Activated naive CD4-positive, alpha-beta T cell treated with anti-CD3 and anti-CD28 coated beads, Interleukin-2, amount 50 U/mL, for 72 hours (primary cell): ENCODE measurements at regions not wholly inside any gene's neighbourhood (a gene's known extent, or its start where the extent isn't known, plus 50 kb on each side); places are given as distances from the start of the nearest gene placed in this dataset.

Source experiments
- ATAC-seq, 2 donors: fragments of 150-1000 bp; cut with Tn5 transposase; 2 replicates each; pipeline ENCODE4 v1.10.0; 2021; ENCODE audit warnings: mild to moderate bottlenecking in 2 of 2, moderate library complexity in 2 of 2
- DNase-seq, 2 donors: peaks; one replicate each; pipeline ENCODE4 v3.0.0; 2021 to 2022; ENCODE audit warnings: low spot score in 2 of 2
- H3K27ac Mint-ChIP-seq, 2 donors: one replicate each; pipeline ENCODE4 v1.8.0; 2022; ENCODE audit warnings: mild to moderate bottlenecking in 2 of 2, mixed read lengths in 2 of 2
- H3K36me3 Mint-ChIP-seq, 2 donors: one replicate each; pipeline ENCODE4 v1.8.0; 2022; ENCODE audit warnings: mixed read lengths in 2 of 2
- H3K9me3 Mint-ChIP-seq, 2 donors: one replicate each; pipeline ENCODE4 v1.8.0; 2022; ENCODE audit warnings: mixed read lengths in 2 of 2

DNA sequence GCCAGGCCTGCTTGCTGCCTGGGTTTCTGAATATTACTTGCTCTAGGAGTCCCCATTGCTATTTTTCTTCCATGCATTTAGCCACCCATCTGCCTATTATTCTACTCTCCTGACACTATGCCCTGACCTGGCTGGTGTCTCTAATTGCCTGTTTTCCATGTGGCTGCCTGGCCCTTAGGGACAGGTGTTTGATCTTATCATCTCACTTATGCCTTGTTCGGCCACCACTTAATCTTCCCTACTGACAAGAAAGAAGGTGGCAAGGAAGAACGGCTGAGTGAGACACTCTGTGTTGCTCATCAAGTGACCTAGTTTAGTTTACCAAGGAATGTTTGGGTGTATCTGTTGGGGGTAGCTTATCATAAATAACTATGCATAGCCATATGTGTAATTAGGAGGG, 50.4 kb upstream of the RAPH1 start:
- ATAC-seq (no peak), DNase-seq (no peak)
- Mint-ChIP-seq H3K9me3 (no peaks in the 10 kb centered on the region), H3K27ac (no peak overlapping the region), H3K36me3 (no peaks in the 10 kb centered on the region)

DNA sequence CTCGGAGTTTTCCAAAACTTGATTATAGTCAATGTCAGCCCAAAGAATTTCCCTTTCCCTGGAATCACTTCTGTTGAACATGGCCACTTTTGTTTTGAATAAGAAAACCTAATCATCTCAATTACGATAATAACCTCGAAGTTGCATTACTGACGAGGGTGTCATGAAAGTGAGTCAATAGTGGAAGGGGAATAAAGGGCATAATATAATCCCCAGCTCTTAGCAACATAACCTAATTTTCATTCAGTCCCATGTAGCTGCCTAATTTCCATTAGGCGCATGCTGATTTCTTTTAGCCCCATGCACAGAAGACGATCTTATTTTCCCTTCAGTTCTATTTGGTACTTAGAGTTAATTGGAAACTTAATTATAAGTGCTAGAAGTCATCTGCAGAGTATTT, 51.1 kb upstream of the RAPH1 start:
- H3K27ac Mint-ChIP-seq: no peak overlapping the region
- no peaks in the 10 kb centered on the region for H3K9me3 Mint-ChIP-seq
- H3K36me3 Mint-ChIP-seq: no peaks in the 10 kb centered on the region
- DNase-seq (no peak), ATAC-seq (no peak)

DNA sequence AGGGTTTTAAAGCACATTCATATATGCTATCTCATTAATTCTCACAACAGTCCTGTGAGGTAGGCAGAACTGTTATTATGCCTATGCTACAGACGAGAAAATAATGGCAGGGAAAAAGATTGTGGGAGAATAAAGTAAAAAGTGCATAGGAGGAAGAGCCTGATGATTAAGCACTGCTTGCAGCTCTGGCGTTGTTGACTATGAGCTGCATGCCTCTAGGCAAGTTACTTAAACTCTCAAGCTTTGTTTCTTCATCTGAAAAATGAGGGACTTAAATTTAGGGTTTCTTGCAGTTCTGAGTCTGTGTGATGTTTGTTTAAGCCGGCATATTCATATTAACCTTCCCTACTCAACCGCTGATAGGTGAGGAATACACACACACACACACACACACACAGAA, 51.6 kb upstream of the RAPH1 start:
- ATAC-seq: no peak
- DNase-seq: no peak
- Mint-ChIP-seq H3K36me3 (no peaks in the 10 kb centered on the region), H3K27ac (no peak overlapping the region), H3K9me3 (no peaks in the 10 kb centered on the region)

DNA sequence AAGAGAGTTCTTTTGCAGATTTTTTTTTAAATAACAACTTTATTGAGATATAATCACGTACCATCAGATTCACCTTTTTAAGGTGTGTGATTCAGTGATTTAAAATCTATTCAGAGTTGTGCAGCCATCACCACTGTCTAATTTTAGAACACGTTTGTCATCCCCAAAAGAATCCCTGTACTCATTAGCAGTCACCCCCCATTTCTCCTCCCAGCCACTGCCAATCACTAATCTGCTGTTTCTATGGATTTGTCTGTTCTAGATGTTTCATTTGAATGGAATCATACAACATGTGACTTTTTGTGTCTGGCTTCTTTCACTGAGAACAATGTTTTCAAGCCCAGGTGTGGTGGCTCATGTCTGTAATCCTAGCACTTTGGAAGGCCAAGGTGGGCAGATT, 55.4 kb upstream of the RAPH1 start:
- ATAC-seq: no peak
- H3K36me3 Mint-ChIP-seq: no peaks in the 10 kb centered on the region
- H3K9me3 Mint-ChIP-seq: no peaks in the 10 kb centered on the region
- H3K27ac Mint-ChIP-seq: no peak overlapping the region
- DNase-seq: no peak

DNA sequence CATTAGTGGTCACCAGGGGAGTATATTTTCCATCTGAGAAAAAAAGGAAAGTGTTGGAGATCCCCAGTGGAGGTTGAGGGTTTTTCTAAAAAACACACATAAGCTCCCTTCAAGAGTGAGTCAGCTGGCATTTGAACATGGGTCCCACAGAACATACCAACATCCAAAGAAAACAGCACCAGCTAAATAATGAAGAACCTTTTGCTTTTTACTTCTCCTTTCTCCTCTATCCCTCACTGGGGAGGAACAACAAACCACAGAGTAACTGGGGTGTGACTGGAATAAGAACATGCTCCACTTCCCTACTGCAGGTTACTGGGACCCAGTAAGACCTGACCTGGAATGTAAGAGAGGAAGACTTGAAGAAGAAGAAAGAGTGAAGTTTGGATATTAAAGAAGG, 56.5 kb upstream of the RAPH1 start:
- Mint-ChIP-seq H3K9me3 (no peaks in the 10 kb centered on the region), H3K36me3 (no peaks in the 10 kb centered on the region), H3K27ac (no peak overlapping the region)
- DNase-seq: no peak
- peak in 1 of 2 donors; percentile 33 for ATAC-seq

DNA sequence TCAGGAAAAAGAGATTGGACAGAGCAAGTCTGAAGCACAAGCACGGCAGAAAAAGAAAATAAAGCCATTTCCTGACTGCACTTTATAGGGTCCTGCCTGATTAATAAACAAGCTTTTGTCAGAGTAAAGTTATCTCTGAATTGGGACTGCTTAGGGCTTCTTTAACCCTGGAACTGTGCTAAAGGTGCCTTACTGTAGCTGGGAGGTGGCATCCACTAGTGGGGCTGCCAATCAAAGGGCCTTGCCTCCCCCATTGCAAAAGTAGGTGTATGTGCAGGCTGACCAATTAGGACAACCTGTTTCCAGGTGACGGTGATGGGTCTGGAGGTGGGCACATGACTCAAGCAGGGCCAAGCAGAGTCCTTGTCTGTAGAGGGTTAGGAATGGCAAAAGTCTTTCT, 57.4 kb upstream of the RAPH1 start:
- Mint-ChIP-seq H3K36me3 (no peaks in the 10 kb centered on the region), H3K9me3 (no peaks in the 10 kb centered on the region), H3K27ac (peak overlapping the region in 1 of 2 donors; percentile 29)
- ATAC-seq (no peak), DNase-seq (no peak)

DNA sequence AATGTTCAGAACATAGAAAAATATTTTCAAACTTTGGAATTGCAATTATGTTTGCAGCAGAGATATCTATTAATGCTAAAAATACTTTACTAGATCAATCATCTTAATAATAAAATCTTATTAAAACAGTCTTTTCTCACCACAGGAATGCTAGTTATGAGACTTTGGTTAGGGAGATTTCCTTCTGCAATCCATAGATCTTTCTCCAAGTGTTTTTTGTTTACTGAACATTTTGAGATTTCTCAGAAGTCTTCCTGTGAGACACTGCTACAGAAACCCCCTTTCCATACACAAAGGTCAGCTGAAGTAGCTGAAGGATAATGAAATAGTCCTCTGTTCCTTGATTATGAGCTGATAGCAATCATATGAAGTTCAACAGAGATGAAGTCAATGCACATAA, 59.4 kb upstream of the RAPH1 start:
- Mint-ChIP-seq H3K36me3 (no peaks in the 10 kb centered on the region), H3K9me3 (no peaks in the 10 kb centered on the region), H3K27ac (no peak overlapping the region)
- DNase-seq (no peak), ATAC-seq (no peak)

DNA sequence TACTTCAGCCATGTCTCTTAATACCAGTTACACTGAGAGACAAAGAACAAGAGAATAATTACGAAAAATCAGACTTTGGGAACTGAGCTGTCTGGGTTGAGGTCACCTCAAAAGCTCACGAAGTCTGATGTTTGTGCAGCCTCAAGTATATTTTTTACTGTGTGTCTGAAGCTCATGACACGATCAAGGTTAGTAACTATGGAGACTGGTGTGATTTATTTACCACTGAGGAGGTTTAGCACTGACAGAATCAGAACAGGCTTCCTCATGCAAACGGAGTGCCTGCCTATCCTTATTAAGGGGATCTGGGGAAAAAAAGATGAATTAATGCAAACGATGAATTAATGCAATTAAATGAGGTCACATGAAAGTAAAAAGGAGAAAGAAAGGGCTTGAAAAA, 61.1 kb upstream of the RAPH1 start:
- no peak for DNase-seq
- Mint-ChIP-seq H3K27ac (no peak overlapping the region), H3K9me3 (no peaks in the 10 kb centered on the region), H3K36me3 (no peaks in the 10 kb centered on the region)
- ATAC-seq: no peak

DNA sequence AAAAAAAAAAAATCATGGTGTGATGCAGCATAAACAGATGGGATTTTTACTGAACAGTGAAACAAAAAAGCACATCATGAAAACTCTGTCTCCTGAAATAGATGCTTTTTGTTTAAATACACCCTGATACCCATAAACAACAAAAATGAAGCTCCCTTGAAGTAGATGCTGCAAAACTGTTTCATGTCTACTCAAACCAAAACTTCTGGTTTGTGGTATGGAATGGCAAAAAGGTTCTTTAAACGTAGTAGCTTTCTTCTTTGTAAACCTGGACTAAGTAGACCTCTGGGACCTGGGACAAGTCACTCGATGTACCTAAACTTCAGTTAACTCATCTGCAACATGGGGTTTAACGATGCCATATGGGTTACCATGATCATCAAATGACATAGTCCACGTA, 64.4 kb upstream of the RAPH1 start:
- DNase-seq (no peak), ATAC-seq (peak; percentile 62 to 91)
- Mint-ChIP-seq H3K36me3 (no peaks in the 10 kb centered on the region), H3K27ac (no peak overlapping the region), H3K9me3 (no peaks in the 10 kb centered on the region)

DNA sequence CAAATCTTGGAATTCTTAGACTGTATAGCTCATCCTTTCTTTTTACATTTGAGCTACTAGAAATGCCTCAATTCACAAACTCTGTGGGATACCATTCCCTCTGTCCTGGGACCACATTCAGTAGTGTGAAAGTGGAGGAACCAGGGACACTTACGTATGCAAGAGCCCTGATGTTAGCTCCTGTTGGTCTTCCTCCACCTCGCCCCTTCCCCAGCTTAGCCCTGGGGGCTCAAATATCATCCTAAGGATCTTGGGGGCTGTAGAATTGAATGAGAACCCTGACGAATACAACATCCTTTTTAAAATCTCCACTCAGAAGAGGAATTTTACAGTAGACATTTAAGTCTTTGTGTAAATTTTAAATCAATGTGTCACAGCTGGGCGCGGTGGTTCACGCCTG, 65.2 kb upstream of the RAPH1 start:
- Mint-ChIP-seq H3K36me3 (no peaks in the 10 kb centered on the region), H3K27ac (no peak overlapping the region), H3K9me3 (no peaks in the 10 kb centered on the region)
- DNase-seq (no peak), ATAC-seq (no peak)

DNA sequence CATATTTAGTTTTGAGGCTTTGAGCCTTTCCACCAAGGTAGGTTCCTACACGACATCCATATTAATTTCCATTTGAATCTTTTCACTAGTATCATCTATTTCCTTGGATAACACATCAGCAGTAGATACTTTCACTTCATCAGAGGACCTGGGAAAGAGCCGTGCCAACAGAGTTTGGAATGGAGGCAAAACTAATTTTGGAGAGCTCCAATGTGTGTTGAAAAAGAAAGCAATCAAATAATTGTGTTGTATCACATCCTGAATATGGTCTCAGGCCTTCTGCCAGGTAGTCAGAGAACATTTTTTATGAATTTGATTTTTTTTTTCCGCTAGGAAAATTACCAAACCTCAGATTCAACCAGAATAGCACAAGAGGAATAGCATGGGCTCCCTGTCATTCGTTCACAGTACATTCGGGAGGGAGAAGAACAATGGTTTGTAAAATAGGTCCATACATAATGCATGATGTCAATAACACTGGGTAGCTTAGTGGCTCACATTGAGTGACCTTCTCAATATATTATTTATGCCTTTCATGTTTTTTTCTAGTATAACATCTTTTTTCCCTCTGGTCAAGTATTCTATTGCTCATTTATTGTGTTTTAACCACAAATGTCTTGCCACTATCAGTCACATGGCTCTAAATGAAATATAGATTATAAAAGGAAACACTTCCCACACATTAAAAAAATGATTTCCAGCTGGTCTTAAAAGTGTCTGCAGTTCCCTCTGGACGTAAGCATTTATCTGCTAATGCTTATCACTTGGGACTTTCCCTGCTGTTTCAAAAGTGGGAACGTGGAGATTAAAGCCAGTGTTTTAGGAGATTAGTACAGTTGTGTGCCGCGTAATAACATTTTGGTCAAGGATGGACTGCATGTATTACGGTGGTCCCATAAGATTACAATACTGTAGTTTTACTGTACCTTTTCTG, 68.6 kb upstream of the RAPH1 start:
- Mint-ChIP-seq H3K9me3 (no peaks in the 10 kb centered on the region), H3K27ac (no peak overlapping the region)
- no peak for DNase-seq

DNA sequence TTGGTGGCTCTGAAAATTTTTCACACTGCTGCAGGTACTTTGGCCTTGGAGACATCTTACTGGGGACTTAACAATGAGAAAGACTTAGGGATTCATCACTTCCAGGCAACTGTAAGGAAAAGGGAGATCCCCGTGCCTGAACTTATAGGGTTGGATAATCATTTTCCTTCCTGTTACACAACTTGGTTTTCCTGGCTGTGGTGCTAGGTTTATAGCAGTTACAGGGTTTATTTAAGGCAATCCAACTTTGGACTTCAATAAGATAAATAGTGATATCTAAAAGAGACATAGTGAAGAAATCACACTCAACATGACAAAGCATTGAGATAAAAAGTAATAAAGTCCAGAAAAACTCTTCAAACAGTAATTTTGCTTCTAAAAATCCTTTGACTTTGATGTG, 70.2 kb upstream of the RAPH1 start:
- H3K9me3 Mint-ChIP-seq: no peaks in the 10 kb centered on the region
- H3K27ac Mint-ChIP-seq: no peak overlapping the region
- H3K36me3 Mint-ChIP-seq: no peaks in the 10 kb centered on the region
- ATAC-seq (no peak), DNase-seq (no peak)

More for the DNA sequence above, 68.6 kb upstream of the RAPH1 start:
- ATAC-seq: no peak
- H3K36me3 Mint-ChIP-seq: no peaks in the 10 kb centered on the region

DNA sequence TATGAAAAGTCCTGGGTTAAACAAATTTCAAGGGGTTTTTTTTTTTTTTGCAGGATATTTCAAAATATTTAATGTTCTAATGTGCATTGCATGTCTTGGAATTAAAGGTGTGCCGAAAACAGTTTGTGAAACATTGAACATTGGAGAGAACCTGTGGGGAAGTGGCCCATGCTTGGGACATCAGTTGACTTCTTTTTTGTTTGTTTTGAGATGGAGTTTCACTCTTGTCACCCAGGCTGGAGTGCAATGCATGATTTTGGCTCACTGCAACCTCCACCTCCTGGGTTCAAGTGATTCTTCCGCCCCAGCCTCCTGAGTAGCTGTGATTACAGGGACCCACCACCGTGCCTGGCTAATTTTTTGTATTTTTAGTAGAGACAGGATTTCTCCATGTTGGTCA, 71.0 kb upstream of the RAPH1 start:
- ATAC-seq: no peak
- H3K27ac Mint-ChIP-seq: no peak overlapping the region
- H3K36me3 Mint-ChIP-seq: no peaks in the 10 kb centered on the region
- H3K9me3 Mint-ChIP-seq: no peaks in the 10 kb centered on the region
- DNase-seq: no peak

DNA sequence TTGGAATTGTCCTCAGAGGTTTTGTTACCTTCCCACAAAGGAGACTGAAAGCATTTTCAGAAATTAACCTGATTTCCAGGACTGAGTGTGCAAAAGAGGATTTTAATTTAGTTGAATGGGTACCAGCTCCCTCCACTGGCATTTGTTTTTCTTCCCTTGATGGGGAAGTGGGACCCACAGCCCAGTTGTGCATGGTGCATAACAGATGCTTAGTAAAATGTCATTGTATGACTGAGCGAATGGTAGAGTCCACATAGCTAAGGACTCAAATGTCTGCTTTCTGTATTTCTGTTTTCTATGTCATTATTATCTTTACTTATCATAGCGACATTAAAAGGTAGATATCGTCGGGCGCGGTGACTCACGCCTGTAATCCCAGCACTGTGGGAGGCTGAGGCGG, 75.5 kb upstream of the RAPH1 start:
- DNase-seq (no peak), ATAC-seq (no peak)
- no peaks in the 10 kb centered on the region for H3K9me3 Mint-ChIP-seq
- H3K36me3 Mint-ChIP-seq: no peaks in the 10 kb centered on the region
- H3K27ac Mint-ChIP-seq: no peak overlapping the region

DNA sequence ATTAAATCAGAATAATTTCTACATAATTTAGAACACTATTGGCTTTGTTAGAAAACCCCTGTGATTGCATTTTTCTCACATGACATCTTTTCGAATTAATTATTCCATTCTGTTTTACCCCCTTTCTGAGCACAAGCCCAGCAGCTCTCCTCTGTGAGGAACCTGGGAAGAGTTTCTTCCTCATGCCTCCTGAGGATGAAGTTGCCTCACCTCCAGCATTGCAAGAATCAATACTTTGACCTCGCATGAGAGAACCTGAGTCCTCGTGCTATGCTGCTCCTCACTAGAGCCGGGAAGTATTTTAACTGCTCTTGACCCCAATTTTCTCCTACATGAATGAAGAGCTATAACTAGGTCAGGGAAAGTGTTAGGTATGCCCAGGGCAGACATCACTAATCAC, 77.1 kb upstream of the RAPH1 start:
- no peak overlapping the region for H3K27ac Mint-ChIP-seq
- H3K9me3 Mint-ChIP-seq: peaks cover 0 to 4% of the 10 kb centered on the region in 2 donors
- H3K36me3 Mint-ChIP-seq: no peaks in the 10 kb centered on the region
- ATAC-seq (no peak), DNase-seq (no peak)

DNA sequence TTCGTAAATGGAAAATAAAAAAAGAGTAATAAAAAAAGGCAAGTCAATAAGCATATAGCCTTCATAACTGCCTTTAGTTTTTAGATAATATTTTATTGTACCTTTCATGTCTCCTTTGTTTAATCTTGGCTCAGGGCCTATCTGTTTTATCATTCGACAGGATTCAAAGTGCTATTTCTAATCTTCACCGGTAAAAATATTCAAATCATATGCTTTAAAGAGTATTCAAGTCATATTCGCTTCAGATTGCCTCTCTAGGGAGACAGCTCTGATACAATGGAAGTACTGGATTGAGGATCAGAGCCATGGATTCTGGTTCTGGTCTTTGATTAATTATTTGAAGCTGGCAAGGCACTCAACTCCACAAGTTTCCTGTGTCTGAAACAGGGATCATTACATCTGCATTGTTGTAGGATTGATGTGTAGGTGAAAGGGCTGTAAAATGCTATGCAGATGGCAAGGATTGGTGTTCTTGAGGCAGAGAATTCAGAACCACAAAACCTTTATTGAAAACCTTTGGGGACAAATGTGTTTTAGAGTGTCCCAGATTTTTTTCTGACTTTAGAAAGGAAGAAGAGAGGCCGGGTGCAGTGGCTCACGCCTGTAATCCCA, 84.3 kb upstream of the RAPH1 start:
- Mint-ChIP-seq H3K9me3 (peaks cover 6 to 30% of the 10 kb centered on the region in 2 donors), H3K27ac (no peak overlapping the region), H3K36me3 (peaks cover 0 to 16% of the 10 kb centered on the region in 2 donors)
- ATAC-seq (no peak), DNase-seq (no peak)

DNA sequence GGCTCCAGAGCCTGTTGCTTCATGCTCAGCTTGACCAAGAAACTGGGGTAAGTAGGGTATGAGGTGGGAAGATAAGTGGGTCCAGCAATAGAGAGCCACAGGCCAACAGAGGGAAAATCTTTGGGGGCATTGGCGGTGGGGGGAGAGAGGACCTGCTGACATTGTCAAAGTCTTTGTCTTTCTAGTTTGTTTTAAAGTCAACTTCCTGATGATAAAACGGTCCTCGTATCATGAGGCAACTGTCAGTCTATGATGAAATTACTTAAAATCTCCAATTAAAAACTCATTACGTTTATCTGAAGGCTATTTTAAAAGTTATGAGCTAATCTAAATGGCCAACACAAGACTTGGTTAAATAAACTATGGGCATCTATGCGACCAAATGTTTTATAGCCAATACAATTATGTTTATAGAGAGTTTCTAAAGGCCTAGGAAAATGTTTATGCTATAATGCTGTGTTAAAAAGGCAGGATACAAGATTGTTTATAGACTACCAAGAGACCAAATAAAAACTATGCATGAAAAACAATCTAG, 84.4 kb upstream of the CD28 start:
- DNase-seq (no peak), ATAC-seq (no peak)
- Mint-ChIP-seq H3K27ac (peak overlapping the region in 1 of 2 donors; percentile 44), H3K36me3 (peaks cover 0 to 16% of the 10 kb centered on the region in 2 donors), H3K9me3 (peaks cover 6 to 26% of the 10 kb centered on the region in 2 donors)

DNA sequence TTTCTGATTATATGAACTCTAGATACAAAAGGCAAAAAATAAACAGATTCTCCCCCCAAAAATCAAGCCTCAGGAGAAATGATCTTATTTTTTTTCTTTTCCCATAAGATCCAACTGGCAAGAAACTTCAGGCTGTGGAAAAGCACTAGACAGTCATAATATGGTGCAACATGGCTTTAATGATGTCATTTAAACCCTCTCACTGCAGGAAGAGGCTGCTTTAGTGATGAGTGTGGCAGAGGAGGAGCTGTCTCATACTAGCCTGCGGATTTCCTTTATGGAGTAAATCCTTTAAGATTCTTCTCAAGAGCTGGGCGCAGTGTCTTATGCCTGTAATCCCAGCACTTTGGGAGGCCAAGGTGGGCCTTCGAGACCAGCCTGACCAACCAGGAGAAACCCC, 83.3 kb upstream of the CD28 start:
- Mint-ChIP-seq H3K36me3 (peaks cover 0 to 16% of the 10 kb centered on the region in 2 donors), H3K9me3 (peaks cover 6 to 26% of the 10 kb centered on the region in 2 donors), H3K27ac (no peak overlapping the region)
- ATAC-seq: no peak
- no peak for DNase-seq
